ENCODE measurements at regions not wholly inside any gene's neighbourhood (a gene's known extent, or its start where the extent isn't known, plus 50 kb on each side); places are given as distances from the start of the nearest gene placed in this dataset.

GRCh38 chr4:130563185-130563888, 1467.4 kb downstream of the C4orf33 start:
- DNase-seq: no peak

- no peak for DNase-seq
Measured at GRCh38 chr4:130563889-130564418, 1468.0 kb downstream of the C4orf33 start.

GRCh38 chr4:130568746-130569145, 1472.8 kb downstream of the C4orf33 start:
- DNase-seq: no peak

GRCh38 chr4:130573742-130574141, 1477.8 kb downstream of the C4orf33 start:
- no peak for DNase-seq

GRCh38 chr4:130574215-130574614, 1478.3 kb downstream of the C4orf33 start:
- no peak for DNase-seq

GRCh38 chr4:130576218-130576617, 1480.3 kb downstream of the C4orf33 start:
- DNase-seq: no peak

- no peak for DNase-seq
Measured at GRCh38 chr4:130591091-130591490, 1495.1 kb downstream of the C4orf33 start.

GRCh38 chr4:130600706-130601105, 1504.8 kb downstream of the C4orf33 start:
- no peak for DNase-seq

- DNase-seq: no peak
Measured at GRCh38 chr4:130603043-130603442, 1507.1 kb downstream of the C4orf33 start.

GRCh38 chr4:130608121-130608520, 1512.2 kb downstream of the C4orf33 start:
- no peak for DNase-seq

- DNase-seq: no peak
Measured at GRCh38 chr4:130628531-130628930, 1532.6 kb downstream of the C4orf33 start.

- DNase-seq: no peak
Measured at GRCh38 chr4:130632731-130633604, 1537.0 kb downstream of the C4orf33 start.

- no peak for DNase-seq
Measured at GRCh38 chr4:130636486-130636885, 1540.5 kb downstream of the C4orf33 start.

GRCh38 chr4:130640592-130640991, 1544.6 kb downstream of the C4orf33 start:
- DNase-seq: no peak

GRCh38 chr4:130646886-130647285, 1550.9 kb downstream of the C4orf33 start:
- no peak for DNase-seq

- DNase-seq: no peak
Measured at GRCh38 chr4:130648570-130648969, 1552.6 kb downstream of the C4orf33 start.

- no peak for DNase-seq
Measured at GRCh38 chr4:130653842-130654241, 1557.9 kb downstream of the C4orf33 start.

- DNase-seq: no peak
Measured at GRCh38 chr4:130659320-130659719, 1563.4 kb downstream of the C4orf33 start.

GRCh38 chr4:130668859-130669258, 1572.9 kb downstream of the C4orf33 start:
- DNase-seq: no peak

- DNase-seq: no peak
Measured at GRCh38 chr4:130675266-130675665, 1579.3 kb downstream of the C4orf33 start.

- no peak for DNase-seq
Measured at GRCh38 chr4:130689181-130689580, 1593.2 kb downstream of the C4orf33 start.

- DNase-seq: no peak
Measured at GRCh38 chr4:130698251-130698650, 1602.3 kb downstream of the C4orf33 start.

GRCh38 chr4:130699004-130699403, 1603.1 kb downstream of the C4orf33 start:
- DNase-seq: no peak

Data from stimulated activated CD4-positive, alpha-beta T cell treated with anti-CD3 and anti-CD28 coated beads, Interleukin-2, amount 100 ng/mL, for 24 hours (primary cell).